Inflammatory macrophage treated with lipopolysaccharide for 1 hour (primary cell): ENCODE measurements at regions not wholly inside any gene's neighbourhood (a gene's known extent, or its start where the extent isn't known, plus 50 kb on each side); places are given as distances from the start of the nearest gene placed in this dataset.

Experiments
- DNase-seq, 2 donors: peaks; one replicate each; pipeline ENCODE4 v3.0.0-alpha.2; 2020 to 2022

- no peak for DNase-seq
These were observed 50.5 kb upstream of the GUCY1A1 start for GRCh38 chr4:155616117-155616516.

DNA sequence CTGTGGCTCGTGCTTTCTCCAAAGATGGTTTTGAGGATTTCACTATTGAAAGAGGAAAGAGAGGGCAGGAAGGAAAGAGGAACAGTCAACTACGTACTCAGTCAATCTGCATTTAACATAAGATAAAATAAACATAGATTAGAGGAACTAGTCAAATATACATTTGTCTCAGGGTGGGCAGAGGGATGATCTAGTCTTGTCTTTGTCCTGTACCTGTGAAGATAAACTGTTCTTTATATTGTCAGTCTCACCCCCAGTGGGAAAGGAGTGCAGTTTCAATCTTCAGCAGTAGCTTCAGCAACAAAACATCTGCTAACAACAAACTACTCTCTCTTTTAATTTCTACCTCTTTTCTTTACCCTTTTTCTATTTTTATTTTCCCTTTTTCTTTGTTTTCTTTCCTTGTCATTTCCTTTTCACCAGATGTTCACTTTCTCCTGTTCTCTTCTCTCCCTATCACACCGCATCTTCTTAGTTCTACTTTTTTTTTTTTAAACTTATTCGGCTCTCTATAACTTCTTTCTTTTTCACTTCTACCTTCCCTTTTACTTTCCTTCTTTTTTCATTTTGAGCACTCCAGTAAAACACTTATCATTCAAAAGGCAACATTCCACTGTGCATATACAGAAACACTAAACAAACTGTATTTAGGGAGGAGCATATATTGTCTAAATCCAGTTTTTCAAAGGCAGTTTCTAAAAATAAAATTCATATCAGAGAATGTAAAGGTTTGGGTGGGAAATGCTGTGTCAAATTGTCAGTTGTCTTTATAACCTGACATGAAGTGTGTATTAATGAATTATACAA lies 51.4 kb upstream of the GUCY1A1 start:
- DNase-seq, result peak; percentile 40 to 43

DNA sequence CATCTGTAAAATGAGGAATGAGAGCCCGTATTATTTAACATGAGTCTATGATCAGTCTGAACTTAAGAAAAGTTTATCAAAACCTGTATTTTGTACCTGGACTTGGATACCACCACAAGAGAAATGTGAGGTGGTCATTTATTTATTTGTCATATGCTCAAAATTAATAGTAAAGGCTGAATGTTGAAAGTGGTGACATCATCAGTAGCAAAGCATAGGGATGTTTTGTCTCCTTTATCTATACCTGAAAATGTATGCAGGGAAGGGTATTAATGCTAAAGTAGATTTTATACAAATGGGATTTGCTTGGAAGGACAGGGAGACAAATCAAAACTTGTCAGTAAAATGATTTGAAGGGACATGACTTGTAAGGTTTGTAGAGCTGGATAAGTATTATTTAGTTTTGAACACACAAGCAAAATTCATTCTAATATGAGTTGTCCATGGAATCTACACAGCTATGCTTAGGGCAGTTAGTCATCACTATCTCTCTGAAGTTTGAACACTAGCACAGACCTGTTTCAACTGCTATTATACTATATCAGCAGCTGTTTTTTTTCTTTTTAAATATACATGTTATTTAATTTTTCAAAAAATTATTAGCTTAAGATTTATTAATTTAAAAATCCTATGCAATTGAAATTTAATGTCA lies 52.4 kb upstream of the GUCY1A1 start:
- no peak for DNase-seq

- no peak for DNase-seq
These were observed 54.6 kb upstream of the GUCY1A1 start for GRCh38 chr4:155612074-155612473.

DNA sequence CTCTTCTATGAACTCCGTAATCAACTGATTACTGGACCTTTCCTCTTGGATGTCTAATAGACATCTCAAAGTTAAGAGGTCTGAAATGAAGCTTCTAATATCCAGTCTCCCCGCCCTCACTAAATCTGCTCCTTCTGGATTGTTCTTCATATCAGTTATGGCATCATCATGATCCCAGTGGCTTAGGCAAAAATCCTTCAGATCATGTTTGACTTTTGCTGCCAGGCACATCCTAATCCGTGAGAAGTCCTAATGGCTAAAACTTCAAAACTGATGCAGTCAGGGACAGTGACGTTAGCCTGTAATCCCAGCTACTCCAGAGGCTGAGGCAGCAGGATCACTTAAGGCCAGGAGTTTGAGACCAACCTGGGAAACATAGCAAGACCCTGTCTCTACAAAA lies 55.1 kb upstream of the GUCY1A1 start:
- no peak for DNase-seq

DNA sequence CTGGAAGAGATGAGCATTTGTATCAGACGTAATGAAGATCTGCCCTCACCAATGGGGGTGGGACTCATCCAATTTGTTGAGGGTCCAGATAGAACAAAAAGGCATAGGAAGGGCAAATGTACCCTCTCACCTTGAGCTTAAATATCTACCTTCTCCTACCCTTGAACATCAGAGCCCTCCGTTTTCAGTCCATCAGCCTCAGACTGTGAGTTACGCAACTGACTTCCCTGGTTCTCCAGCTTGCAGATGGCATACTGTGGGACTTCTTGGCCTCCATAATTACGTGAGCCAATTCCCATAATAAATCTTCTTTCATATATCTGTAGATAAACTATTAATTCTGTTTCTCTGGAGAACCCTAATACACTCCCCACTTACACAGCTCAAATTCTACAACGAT lies 56.5 kb upstream of the GUCY1A1 start:
- DNase-seq, result no peak

DNA sequence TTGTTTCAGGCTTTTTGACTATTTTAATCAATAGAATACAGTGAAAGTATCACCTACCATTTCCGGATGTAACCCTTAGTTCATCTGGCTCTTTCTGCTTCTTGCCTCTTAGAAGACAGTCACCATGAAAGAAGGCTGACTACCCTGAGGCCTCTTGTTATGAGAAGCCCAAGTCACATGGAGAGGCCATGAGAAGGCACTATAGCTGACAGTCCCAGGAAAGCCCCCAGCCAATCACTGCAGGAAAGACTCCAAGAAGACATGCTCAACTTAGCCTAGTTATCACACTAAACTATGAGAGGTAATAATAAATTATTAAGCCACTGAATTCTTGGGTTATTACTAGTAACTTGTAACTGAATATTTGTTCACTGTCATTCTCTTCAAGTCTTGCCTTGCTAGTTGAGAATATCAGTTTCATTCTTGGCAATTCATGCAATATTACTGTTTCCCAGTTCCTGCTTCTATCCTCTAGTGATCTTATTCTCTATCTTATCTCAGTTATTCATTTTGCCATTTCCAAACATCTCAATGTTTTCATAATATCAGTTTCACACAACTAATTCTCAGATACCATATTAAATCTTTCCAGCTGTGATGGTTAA lies 57.1 kb upstream of the GUCY1A1 start:
- DNase-seq, result no peak

- DNase-seq, result no peak
These were observed 58.3 kb upstream of the GUCY1A1 start for GRCh38 chr4:155608225-155608885.

DNA sequence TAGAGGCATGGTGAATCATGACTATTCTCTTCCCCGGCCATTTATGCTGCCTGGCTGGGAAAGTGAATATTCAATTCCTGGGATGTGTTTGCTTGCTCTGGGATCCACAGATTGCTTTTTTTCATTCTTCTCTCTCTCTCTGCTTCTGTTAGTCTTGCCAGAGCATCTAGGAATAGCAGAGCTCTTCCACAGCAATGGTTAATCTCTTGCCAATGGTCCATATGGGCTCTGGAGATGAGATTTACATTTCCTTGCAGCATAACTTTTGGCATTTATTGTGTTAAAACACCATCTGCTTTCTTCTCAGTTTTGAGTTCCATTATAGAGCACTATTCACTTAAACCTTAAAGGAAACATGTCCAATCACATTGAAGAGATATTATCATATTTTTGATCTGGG lies 59.2 kb upstream of the GUCY1A1 start:
- DNase-seq, result no peak

DNA sequence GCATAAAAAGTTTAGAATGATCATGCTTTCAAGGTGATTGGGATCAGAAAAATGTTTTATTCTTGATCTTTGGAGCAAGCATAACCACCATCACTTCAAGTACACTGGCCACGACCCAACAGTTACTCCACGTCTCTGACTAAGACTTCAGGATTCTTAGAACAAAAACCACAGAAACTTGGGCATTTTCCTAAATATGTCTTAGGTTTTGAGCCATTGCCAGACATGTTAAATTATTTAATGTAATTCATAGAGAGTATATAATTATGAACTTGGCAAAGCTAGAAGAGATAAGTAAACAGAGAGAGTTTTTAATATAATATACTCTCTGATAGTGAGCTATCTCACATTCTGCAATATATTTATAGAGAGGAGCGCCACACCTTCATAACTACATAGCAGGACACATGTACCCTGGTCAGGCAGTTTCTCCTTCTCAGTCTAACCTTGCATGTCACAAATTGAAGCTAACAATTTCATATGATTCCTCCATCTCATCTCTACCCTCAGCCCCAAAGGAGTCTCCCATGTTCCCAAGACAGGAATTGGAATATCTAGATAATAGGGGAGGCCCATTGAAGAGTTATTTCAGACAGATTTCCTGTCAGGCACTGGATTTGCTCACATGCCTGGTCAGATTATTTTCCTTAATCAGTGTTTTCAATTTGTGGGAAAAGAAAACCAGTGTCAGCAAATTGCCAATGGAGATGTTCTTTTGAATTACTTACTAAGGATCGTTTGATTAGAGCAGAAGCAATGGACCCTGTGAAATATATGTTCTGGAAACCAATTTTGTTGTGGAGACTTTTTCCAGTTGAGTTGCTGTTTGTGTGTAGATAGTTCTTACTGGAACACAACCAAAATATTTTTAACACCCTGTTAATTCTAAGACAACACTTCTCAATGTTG lies 61.7 kb upstream of the GUCY1A1 start:
- no peak for DNase-seq

DNA sequence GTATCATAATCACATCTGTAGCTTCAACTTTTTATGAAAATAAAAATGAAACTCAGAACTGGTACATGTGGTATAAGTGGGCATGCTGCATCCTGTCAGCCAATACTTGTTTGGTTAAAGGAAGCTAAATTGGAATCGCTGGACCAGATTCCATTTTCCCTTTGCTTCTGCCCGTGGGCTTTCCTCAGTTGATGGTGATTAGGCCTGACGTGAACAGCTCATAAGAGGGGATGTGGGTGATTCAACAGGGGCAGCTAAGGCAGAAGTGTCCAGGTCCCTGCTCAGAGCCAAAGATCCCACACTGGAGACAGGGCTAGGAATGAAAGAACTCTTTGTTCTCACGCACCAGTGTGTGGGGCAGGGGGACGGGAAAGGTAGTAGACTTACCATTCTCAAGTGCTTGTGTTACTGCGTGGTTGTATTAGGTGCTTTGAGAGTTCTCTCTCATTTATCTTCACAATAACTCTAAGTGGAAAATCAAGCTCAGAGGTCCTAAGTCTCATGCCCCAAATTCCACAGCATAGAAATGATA lies 63.2 kb upstream of the GUCY1A1 start:
- no peak for DNase-seq

DNA sequence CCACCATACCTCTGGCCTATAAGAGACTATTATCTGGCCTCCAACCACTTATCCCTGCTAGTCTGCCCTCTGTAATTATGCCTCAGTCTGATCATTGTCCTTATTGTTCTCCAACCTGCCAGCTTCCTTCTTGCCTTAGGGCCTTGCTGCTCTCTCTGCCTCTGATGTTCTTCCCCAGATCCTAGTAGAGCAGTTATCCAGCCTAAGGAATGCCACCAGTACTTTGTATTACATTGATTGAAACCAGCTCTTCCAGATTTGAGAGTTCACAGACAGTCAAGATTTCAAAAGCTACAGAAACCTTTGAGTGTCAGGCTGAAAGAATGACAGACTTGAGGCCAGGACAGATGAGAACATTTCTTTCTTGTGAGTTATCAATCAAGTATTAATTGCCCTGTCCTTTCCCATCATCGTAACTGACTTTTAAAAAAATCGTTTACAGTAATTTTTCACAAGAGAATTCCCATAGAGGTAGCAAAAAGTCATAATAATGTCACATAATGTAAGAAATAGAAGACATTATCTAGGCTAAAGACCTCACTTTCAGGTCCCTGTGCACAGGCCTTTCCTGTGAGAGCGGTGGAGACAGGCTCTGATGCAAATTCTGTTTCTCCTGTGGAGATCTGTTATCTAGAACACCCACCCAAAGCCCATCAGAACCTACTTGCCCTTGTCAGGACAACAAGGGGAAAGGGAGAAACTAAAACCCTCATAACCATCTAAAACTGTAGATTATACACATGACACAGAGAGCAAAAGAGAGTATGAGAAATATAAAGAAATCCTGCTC lies 64.1 kb upstream of the GUCY1A1 start:
- no peak for DNase-seq

DNA sequence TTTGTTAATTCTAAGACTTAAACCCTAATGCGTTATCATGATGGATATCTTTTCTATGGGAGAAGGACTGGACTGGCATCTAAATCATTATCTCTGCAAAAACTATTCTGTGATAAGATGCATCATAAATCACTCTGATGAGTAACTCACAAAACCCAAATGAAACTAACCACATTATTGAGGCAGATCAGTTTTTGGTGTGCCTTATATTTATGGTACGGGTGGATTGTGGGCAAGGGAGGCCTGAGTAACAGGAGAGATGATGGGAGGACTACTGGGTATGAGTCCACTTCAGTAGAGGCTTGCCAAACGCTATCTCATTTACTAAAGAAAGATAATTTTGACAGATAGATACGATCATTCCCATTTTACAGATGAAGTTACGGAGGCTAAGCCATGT lies 66.4 kb upstream of the GUCY1A1 start:
- no peak for DNase-seq

GRCh38 chr4:155599596-155599995 lies 67.1 kb upstream of the GUCY1A1 start:
- no peak for DNase-seq

- DNase-seq, result no peak
These were observed 67.6 kb upstream of the GUCY1A1 start for GRCh38 chr4:155599085-155599484.

- DNase-seq, result no peak
These were observed 68.7 kb upstream of the GUCY1A1 start for GRCh38 chr4:155597933-155598451.

DNA sequence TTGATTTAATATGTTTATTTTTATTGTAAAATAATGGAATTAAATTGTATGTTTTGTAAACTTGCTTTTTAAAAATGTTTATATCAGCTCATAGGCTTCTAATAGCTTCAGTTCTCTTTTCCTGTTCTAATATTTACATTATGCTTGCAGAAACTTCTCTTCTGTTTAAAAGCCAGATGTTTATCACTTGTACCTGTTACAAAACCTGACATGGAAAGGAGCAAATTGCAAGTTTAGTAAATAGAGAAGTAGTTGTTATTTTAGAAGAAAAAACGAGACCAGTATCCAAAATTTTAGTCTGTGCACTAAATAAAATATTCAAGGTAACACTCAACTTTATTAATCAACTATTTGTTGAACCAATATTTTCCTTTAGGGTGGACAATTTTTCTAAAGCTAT lies 69.4 kb upstream of the GUCY1A1 start:
- no peak for DNase-seq

DNA sequence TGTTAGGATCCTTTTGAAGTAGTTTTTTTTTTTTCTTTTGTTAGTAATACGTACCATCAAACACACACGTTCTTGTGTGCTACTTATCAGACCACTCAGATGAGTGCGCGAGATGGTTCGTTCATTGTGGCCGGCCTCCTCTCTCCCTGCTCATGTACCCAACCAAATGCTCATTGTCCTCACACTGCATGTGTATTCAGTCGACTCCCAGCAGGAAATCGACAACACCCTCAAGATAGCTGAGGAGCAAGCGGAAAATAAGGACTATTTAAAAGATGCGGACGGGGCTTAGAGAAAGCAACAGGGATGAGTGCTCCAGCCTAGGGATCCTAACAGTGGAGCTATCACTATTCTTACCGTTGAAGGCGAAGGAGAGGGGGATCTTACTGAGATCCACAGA lies 72.9 kb upstream of the GUCY1A1 start:
- DNase-seq, result no peak

DNA sequence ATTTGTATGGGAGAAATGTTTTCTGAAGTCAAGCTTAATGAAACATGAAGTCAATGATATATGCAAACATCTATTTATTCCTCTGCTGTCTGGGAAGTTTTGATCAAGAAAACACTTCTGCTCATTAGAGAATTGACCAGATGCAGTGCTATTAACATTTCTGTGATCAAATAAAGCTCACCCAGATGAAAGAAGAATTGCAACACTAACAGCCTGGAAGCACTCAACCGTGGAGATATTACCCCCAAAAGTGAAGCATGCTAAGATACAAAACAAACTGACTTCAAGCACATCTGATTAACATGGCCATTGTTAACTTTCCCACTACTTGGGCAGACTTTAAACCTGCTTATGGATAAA lies 73.7 kb upstream of the GUCY1A1 start:
- DNase-seq, result no peak

DNA sequence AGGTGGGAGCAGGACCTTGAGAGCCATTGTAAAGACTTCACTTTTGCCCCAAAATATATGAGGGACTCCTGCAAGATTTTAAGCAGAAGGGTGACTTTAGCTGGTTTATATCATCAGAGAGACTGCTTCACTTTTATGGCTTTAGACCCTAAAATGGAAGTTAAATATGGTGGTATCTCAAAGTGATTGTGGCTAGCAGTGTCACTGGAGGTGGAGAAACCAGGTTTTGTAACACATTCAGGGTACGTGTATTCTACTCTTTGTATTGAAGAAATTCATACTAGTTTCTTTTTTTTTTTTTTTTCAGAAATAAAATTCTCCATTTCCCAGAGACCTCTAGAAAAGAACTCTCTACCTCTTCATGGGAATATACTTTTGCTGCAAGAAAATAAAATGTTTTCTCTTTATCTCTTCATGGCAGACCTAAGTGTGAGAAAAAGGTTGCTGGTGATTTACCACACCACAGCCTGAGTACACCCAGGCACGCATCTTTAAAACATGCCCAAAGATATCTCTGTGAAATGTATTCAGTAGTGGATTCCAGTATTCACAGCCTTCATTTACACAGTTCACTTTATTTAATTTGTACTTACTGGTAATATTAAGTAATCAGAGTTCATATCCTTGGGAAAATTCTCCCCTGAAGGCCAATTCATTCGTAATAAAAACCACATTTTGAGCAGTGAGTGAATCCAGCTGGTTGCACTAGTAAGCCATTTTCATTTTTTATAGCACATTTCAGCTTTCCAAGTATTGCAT lies 74.3 kb upstream of the GUCY1A1 start:
- DNase-seq, result no peak

GRCh38 chr4:155591738-155592143 lies 74.9 kb upstream of the GUCY1A1 start:
- DNase-seq, result no peak
